GM12874 (cell line): ENCODE measurements at regions not wholly inside any gene's neighbourhood (a gene's known extent, or its start where the extent isn't known, plus 50 kb on each side); places are given as distances from the start of the nearest gene placed in this dataset.

ENCODE experiments used
- TF ChIP-seq, protein P1 (sequence below): IDR thresholded peaks from 2 replicates; pipeline ENCODE4 v1.5.1; 2011; ENCODE audit warnings: low read depth, mild to moderate bottlenecking, control low read depth, low read length, moderate library complexity; ENCODE audit not compliant: insufficient read depth

DNA sequence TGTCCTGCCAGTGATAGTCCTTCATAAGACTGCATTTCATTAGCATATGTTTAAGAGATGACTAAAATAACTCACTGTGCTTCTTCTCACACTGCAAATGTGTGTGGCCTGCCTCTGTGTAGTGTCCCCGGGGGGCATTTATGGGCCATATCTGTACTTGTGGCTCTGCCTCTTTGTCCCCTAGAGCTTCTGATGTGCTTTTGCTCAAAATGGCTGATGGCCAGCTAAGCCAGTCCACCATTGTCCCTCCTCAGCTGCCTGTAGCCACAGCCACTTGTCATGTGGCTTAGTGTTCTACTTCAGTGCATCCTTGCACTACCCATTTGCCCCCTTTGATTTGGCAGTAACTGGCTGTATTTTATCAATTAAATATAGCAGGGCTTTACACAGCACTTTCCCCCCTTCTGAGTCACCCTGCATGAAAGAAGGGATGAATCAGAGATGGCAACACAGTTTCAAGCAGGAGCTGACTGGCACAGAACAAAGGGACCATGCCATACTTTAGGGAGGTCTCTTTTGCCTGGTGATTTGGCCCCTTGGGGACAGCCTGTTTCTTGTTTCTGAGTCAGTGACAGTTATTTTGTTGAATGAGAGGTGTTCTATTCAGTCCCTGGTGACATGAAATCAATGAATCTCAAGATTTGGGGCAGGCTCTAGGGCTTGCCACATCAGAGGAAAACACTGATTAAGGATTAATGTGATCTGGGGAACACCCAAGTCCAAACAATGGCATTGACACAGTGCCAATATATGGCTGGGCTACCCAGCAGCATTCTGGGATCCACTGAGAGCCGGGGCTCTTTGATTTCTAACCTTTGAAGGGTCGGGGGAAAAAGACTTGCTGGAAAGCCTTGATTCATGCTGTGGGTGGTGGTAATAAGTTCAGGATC, 245.5 kb downstream of the SMARCA2 start:
- TF ChIP-seq, protein P1, sequence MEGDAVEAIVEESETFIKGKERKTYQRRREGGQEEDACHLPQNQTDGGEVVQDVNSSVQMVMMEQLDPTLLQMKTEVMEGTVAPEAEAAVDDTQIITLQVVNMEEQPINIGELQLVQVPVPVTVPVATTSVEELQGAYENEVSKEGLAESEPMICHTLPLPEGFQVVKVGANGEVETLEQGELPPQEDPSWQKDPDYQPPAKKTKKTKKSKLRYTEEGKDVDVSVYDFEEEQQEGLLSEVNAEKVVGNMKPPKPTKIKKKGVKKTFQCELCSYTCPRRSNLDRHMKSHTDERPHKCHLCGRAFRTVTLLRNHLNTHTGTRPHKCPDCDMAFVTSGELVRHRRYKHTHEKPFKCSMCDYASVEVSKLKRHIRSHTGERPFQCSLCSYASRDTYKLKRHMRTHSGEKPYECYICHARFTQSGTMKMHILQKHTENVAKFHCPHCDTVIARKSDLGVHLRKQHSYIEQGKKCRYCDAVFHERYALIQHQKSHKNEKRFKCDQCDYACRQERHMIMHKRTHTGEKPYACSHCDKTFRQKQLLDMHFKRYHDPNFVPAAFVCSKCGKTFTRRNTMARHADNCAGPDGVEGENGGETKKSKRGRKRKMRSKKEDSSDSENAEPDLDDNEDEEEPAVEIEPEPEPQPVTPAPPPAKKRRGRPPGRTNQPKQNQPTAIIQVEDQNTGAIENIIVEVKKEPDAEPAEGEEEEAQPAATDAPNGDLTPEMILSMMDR, result no peak

DNA sequence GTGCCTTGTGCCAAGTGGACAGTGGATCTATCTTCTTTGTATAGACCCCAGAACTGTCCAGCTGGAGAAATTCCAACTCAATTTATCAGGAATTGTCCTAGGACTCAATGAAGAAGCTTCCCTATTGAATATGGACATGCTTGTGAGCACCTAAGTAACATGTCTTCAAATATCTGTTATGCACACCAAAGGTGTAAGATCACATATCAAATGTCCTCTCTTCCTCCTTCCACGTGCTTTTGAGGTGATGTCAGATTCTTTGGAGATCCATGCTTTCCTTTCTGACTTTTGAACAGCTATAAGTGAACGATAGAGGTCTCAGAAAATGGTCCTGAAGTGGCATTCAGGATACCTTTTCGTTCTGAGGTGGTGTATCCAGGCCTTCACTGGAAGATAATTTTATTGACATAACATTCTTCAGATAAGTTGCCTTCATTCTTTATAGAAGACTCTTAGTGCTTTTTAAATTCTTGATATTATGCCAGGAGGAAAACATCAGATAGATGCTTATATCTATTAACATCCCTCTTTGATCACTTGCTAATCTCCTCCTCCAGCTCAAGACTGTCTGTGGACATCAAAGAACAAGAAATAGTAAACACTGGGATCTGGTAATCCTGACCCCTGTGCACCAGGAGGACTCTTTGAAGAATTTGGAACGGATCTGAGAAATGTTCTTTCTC, 246.4 kb downstream of the SMARCA2 start:
- TF ChIP-seq, protein P1, result no peak

DNA sequence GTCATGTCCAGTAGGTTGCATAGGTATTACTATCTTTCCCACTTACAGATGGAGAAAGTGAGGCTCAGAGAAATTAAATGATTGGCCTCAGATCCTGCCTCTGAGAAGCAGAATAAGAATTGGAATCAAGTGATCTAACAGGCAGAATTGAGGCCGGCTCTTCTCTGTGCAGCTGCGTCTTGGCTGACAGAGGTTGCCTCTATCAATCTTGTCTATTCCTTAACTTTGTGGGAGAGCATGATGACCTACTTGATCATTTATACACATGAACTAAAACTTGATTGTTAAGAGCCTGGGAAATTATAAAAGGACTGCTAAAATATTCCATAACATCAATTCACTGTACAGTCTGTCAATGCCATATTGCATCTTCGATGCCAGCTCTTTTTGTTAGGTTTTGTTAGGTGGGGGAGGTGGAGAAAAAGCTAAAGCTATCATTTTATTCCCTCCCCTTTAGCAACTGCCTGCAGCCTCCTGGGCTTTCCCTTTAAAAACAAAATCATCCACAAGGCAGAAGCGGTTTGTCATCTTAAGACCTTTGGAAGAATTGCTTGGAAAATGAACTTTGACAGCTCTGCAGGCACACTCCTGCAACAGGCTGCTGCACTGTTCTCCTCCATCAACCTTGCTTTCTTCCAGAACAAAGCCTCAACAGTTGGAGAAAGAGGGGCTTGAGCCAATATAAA, 247.4 kb downstream of the SMARCA2 start:
- TF ChIP-seq, protein P1, result no peak

DNA sequence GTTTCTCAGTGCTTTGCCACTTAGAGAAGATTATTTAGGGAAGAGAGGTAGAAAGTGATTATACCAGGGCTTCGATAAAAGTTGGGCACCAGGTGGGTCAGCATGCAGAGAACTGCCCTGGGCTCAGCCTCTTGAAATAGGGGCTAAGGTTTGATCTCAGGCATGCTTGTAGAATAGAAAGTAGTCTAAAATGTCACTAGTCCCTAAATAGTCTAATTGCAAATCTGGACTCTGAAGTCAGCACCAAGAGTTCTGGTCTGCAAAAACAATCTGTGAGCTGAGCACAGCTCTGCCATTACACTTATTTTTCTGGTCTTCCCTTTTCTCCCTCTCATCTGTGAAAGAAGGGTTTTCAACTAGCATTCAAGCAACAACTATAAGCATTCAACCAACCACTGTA, 248.0 kb downstream of the SMARCA2 start:
- TF ChIP-seq, protein P1, result no peak

DNA sequence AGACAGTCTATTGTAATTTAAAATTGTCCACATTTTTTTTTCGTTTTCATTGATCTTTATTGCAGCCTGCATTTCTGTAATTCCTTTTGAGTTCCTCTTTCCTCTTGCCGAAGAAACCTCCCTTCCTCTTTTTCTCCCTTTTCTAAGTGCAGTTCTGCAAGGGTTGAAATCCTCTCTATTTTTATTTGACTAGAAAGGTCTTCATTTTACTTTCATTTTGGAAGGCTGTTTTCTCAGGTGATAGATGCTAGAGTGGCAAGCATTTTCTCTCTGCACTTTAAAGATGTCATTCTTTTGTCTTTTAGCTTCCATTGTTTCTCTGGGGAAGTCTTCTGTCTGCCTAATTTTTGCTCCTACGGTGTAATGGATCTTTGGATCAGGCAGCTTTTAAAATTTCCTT, 248.5 kb downstream of the SMARCA2 start:
- TF ChIP-seq, protein P1, result no peak

DNA sequence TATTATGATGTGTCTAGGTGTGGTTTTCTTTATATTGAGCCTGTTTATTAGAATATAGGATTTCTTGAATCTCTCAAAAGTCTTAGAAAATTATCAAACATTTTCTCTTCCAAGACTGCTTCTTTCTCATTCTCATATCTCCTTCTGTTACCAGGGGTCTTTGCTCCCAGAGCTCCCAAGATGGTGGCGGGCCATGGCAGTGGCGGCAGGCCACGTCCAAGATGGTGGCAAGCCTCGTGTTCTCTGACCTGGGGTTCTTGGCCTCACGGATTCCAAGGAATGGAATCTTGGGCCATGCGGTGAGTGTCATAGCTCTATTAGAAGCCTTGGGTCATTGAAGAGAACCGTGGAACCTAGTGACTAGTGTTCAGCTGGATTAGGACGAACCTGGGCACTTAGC, 248.9 kb downstream of the SMARCA2 start:
- TF ChIP-seq, protein P1, result no peak

DNA sequence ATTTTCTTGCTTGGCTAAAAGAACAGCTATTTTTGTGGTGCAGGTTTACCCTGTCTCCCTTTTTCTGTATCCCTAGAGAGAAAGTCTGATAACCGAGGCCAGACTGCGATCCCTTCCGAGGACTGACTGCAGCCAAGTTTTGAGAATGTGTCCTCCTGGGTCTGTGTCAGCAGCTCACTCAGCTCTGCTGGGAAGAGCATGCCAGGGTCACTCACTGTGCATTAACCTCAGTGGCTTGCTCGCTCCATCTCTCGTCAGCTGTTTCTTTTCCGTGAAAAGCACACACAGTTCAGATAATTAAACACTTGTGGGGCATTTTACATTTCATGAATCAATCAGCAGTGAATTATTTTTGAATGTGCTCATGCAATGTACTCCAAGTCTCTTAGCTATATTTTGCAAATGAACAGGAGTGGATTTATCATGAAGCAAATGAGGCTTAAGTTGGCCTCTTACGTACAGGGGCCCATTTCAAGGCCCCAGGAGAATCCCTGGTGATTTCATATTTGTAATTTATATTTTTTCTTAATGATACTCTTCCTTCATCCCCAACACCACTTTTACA, 252.1 kb downstream of the SMARCA2 start:
- TF ChIP-seq, protein P1, result no peak
